Neural progenitor cell (in vitro differentiated cells): ENCODE measurements at regions not wholly inside any gene's neighbourhood (a gene's known extent, or its start where the extent isn't known, plus 50 kb on each side); places are given as distances from the start of the nearest gene placed in this dataset.

Experiments
- DNase-seq: peaks from one replicate; pipeline ENCODE4 v3.0.0-alpha.2; 2016; ENCODE audit warnings: low spot score
- H2AFZ ChIP-seq: fragments of 200-600 bp; sonication (generic); replicated peaks from 2 replicates; pipeline ENCODE4 v1.6.1; 2016; ENCODE audit warnings: antibody characterized with exemption
- H3F3A ChIP-seq: fragments of 200-600 bp; sonication (generic); 2 replicates; pipeline ENCODE4 v1.6.1; 2016; ENCODE audit warnings: antibody characterized with exemption, low read depth
- H3K27ac ChIP-seq: fragments of 200-600 bp; sonication (generic); 2 replicates; pipeline ENCODE4 v1.5.1; 2016; ENCODE audit warnings: mild to moderate bottlenecking
- H3K27me3 ChIP-seq: fragments of 200-600 bp; sonication (generic); 2 replicates; pipeline ENCODE4 v1.6.1; 2016; ENCODE audit warnings: mild to moderate bottlenecking, moderate library complexity
- H3K36me3 ChIP-seq: fragments of 200-600 bp; sonication (generic); 2 replicates; pipeline ENCODE4 v1.5.1; 2016
- H3K4me1 ChIP-seq: fragments of 200-600 bp; sonication (generic); 2 replicates; pipeline ENCODE4 v1.6.1; 2016; ENCODE audit warnings: mixed run types
- H3K4me2 ChIP-seq: fragments of 200-600 bp; sonication (generic); 2 replicates; pipeline ENCODE4 v1.6.1; 2016
- H3K4me3 ChIP-seq: fragments of 200-600 bp; sonication (generic); 2 replicates; pipeline ENCODE4 v1.5.1; 2016
- H3K79me2 ChIP-seq: fragments of 200-600 bp; sonication (generic); 2 replicates; pipeline ENCODE4 v1.6.1; 2016; ENCODE audit warnings: low read depth
- H3K9ac ChIP-seq: fragments of 200-600 bp; sonication (generic); 2 replicates; pipeline ENCODE4 v1.6.1; 2016
- H3K9me3 ChIP-seq: fragments of 200-600 bp; sonication (generic); 2 replicates; pipeline ENCODE4 v1.5.1; 2016; ENCODE audit warnings: low read depth
- H4K20me1 ChIP-seq: fragments of 200-600 bp; sonication (generic); 2 replicates; pipeline ENCODE4 v1.6.1; 2016; ENCODE audit warnings: low read depth
- H3K27ac Mint-ChIP-seq: 3 replicates; pipeline ENCODE4 v1.8.0; 2021; ENCODE audit warnings: mixed read lengths
- H3K27me3 Mint-ChIP-seq: 2 replicates; pipeline ENCODE4 v1.8.0; 2022; ENCODE audit warnings: low read depth, mild to moderate bottlenecking, inconsistent platforms, moderate library complexity, mixed read lengths; ENCODE audit not compliant: insufficient read depth
- H3K36me3 Mint-ChIP-seq: 3 replicates; pipeline ENCODE4 v1.8.0; 2021; ENCODE audit warnings: mixed read lengths
- H3K4me1 Mint-ChIP-seq: 3 replicates; pipeline ENCODE4 v1.8.0; 2021; ENCODE audit warnings: mixed read lengths
- H3K4me3 Mint-ChIP-seq: 3 replicates; pipeline ENCODE4 v1.8.0; 2021; ENCODE audit warnings: mild to moderate bottlenecking, moderate library complexity, mixed read lengths
- H3K9me3 Mint-ChIP-seq: 3 replicates; pipeline ENCODE4 v1.8.0; 2020; ENCODE audit warnings: mixed read lengths
- EZH2 ChIP-seq: fragments of 200-600 bp; sonication (generic); IDR thresholded peaks from 2 replicates; pipeline ENCODE4 v1.6.1; 2017; ENCODE audit warnings: antibody characterized with exemption, mild to moderate bottlenecking, moderate library complexity
- EZH2phosphoT487 ChIP-seq: fragments of 200-600 bp; sonication (generic); IDR thresholded peaks from 2 replicates; pipeline ENCODE4 v1.6.1; 2017; ENCODE audit warnings: antibody characterized with exemption
- TF ChIP-seq, protein P1 (sequence below): fragments of 200-600 bp; sonication (generic); IDR thresholded peaks from 2 replicates; pipeline ENCODE4 v1.5.1; 2017; ENCODE audit warnings: antibody characterized with exemption, mild to moderate bottlenecking

DNA sequence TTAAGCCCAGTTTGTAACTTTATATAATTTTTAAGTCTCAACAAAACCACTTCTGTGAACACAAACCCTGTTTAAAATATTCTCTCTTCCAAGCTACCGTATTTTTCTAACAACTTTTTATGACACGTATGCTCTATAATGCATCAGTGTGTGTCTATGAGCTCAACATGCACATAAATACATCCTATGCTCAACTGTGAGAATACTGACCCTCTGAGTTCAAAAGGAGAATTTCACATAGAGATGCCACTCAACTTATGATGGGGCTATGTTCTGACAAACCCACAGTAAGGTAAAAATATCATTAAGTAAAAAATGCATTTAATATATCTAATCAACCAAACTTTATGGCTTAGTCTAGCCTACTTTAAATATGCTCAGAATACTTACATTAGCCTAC lies 1139.7 kb upstream of the SPRY2 start:
- H3K27me3 ChIP-seq = no peaks in the 10 kb centered on the region
- H2AFZ ChIP-seq = no peak overlapping the region
- H3K4me2 ChIP-seq = no peak overlapping the region
- no peaks in the 10 kb centered on the region for H3F3A ChIP-seq
- Mint-ChIP-seq H3K4me1 (peaks cover 2% of the 10 kb centered on the region), H3K4me3 (no peak overlapping the region), H3K36me3 (no peaks in the 10 kb centered on the region), H3K27me3 (no peaks in the 10 kb centered on the region), H3K9me3 (no peaks in the 10 kb centered on the region), H3K27ac (no peak overlapping the region)
- no peaks in the 10 kb centered on the region for H3K79me2 ChIP-seq
- H3K36me3 ChIP-seq = no peaks in the 10 kb centered on the region
- no peaks in the 10 kb centered on the region for H3K4me1 ChIP-seq
- TF ChIP-seq, protein P1, sequence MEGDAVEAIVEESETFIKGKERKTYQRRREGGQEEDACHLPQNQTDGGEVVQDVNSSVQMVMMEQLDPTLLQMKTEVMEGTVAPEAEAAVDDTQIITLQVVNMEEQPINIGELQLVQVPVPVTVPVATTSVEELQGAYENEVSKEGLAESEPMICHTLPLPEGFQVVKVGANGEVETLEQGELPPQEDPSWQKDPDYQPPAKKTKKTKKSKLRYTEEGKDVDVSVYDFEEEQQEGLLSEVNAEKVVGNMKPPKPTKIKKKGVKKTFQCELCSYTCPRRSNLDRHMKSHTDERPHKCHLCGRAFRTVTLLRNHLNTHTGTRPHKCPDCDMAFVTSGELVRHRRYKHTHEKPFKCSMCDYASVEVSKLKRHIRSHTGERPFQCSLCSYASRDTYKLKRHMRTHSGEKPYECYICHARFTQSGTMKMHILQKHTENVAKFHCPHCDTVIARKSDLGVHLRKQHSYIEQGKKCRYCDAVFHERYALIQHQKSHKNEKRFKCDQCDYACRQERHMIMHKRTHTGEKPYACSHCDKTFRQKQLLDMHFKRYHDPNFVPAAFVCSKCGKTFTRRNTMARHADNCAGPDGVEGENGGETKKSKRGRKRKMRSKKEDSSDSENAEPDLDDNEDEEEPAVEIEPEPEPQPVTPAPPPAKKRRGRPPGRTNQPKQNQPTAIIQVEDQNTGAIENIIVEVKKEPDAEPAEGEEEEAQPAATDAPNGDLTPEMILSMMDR = peak; percentile 26
- TF ChIP-seq EZH2 = no peak
- no peak for TF ChIP-seq EZH2phosphoT487
- H3K27ac ChIP-seq = no peak overlapping the region
- no peaks in the 10 kb centered on the region for H4K20me1 ChIP-seq
- DNase-seq = no peak
- H3K4me3 ChIP-seq = no peak overlapping the region
- no peak overlapping the region for H3K9ac ChIP-seq
- H3K9me3 ChIP-seq = no peaks in the 10 kb centered on the region

DNA sequence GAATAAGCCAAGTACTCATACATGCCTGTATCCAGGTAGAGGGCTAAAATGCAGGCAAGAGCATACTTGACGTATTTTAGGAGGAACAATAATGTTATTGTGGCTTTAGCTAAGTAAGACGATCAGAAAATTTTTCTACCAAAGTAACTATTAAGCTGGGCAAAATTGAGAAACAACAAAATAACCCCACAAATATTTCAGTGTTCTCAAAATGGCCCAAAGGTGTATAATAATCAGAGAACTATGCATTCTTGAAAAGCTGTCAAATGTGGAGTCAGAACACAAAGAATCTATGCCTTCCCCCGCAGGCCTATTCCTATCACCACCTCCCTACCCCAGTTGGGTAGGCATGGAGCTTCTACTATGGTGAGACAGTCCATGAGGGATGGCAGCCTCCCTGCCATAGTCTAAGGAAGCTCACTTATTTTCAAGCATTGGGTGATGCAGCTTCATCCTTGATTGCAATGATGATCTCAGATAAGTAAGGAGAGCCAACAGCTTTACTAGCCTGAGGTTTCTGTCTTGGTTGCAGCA lies 1132.5 kb upstream of the SPRY2 start:
- Histone ChIP-seq H3K36me3 (no peaks in the 10 kb centered on the region), H3K4me1 (no peaks in the 10 kb centered on the region), H3K79me2 (no peaks in the 10 kb centered on the region), H3K4me3 (no peak overlapping the region), H3K9ac (no peak overlapping the region), H4K20me1 (no peaks in the 10 kb centered on the region), H2AFZ (peak overlapping the region; percentile 24), H3F3A (no peaks in the 10 kb centered on the region), H3K27me3 (no peaks in the 10 kb centered on the region), H3K27ac (no peak overlapping the region), H3K9me3 (no peaks in the 10 kb centered on the region), H3K4me2 (no peak overlapping the region)
- Mint-ChIP-seq H3K36me3 (no peaks in the 10 kb centered on the region), H3K4me1 (no peaks in the 10 kb centered on the region), H3K9me3 (no peaks in the 10 kb centered on the region), H3K27ac (no peak overlapping the region), H3K4me3 (no peak overlapping the region), H3K27me3 (no peaks in the 10 kb centered on the region)
- DNase-seq = no peak
- TF ChIP-seq, protein P1 = no peak
- no peak for TF ChIP-seq EZH2phosphoT487
- TF ChIP-seq EZH2 = no peak

DNA sequence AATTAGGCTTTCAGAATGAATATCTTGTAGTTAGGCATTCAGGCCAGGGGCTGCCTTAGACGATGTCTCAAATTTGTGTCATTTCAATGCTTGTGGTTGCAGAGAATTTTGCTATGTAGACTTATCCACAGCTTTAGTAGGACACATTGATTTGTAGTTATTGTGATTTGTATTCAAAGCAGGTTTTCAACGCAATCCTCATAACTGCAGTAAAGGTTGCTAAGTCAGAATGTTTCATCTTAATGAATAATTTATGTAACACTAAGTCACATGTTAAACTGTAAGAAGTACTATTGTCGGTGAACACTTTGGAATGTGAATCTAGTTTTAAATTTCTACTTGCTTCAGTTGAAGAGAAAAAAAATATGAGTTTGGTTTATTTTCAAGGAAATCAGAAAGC lies 1117.2 kb upstream of the SPRY2 start:
- Histone ChIP-seq H3K4me1 (no peaks in the 10 kb centered on the region), H3K27ac (no peak overlapping the region), H3K9ac (no peak overlapping the region), H3K36me3 (no peaks in the 10 kb centered on the region), H3K4me2 (no peak overlapping the region), H3K79me2 (no peaks in the 10 kb centered on the region), H3K27me3 (no peaks in the 10 kb centered on the region), H3K4me3 (no peak overlapping the region), H3K9me3 (no peaks in the 10 kb centered on the region), H3F3A (no peaks in the 10 kb centered on the region), H2AFZ (no peak overlapping the region), H4K20me1 (no peaks in the 10 kb centered on the region)
- Mint-ChIP-seq H3K36me3 (no peaks in the 10 kb centered on the region), H3K27ac (no peak overlapping the region), H3K27me3 (no peaks in the 10 kb centered on the region), H3K4me3 (no peak overlapping the region), H3K9me3 (peaks cover 6% of the 10 kb centered on the region), H3K4me1 (no peaks in the 10 kb centered on the region)
- no peak for TF ChIP-seq EZH2
- TF ChIP-seq EZH2phosphoT487 = no peak
- TF ChIP-seq, protein P1 = no peak
- DNase-seq = no peak
